ENCODE measurements at regions not wholly inside any gene's neighbourhood (a gene's known extent, or its start where the extent isn't known, plus 50 kb on each side); places are given as distances from the start of the nearest gene placed in this dataset.

DNA sequence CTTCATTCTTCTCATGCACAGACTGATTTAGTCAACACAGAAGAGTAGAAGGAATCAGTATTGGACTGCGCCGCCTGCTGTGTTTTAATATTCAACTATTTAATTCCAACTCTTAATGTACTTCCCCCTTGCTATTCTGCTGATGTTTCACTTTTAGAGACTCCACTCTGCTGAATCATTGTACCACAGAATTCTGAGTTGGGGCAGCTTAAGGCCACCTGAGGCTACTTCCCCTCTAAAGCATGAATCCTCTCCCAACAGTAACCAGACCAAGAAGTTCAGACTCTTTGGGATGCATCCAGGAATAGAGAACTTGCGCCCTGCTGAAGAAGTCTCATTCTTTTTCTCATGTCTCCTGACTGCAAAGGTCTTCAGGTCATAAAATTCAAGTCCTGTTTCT, 708.8 kb downstream of the UQCRFS1 start:
- Histone ChIP-seq H3K9me3 (ENCODE audit: severe bottlenecking) (no peaks in the 10 kb centered on the region), H3K36me3 (ENCODE audit: low read depth) (no peaks in the 10 kb centered on the region), H3K27ac (ENCODE audit: poor library complexity, severe bottlenecking) (no peak overlapping the region), H3K27me3 (ENCODE audit: insufficient read depth, poor library complexity, severe bottlenecking) (no peaks in the 10 kb centered on the region), H3K4me3 (ENCODE audit: severe bottlenecking) (no peak overlapping the region), H3K4me1 (ENCODE audit: insufficient read depth, poor library complexity, severe bottlenecking) (no peaks in the 10 kb centered on the region)
- DNase-seq (ENCODE audit: low spot score) = no peak
- TF ChIP-seq, protein P1, sequence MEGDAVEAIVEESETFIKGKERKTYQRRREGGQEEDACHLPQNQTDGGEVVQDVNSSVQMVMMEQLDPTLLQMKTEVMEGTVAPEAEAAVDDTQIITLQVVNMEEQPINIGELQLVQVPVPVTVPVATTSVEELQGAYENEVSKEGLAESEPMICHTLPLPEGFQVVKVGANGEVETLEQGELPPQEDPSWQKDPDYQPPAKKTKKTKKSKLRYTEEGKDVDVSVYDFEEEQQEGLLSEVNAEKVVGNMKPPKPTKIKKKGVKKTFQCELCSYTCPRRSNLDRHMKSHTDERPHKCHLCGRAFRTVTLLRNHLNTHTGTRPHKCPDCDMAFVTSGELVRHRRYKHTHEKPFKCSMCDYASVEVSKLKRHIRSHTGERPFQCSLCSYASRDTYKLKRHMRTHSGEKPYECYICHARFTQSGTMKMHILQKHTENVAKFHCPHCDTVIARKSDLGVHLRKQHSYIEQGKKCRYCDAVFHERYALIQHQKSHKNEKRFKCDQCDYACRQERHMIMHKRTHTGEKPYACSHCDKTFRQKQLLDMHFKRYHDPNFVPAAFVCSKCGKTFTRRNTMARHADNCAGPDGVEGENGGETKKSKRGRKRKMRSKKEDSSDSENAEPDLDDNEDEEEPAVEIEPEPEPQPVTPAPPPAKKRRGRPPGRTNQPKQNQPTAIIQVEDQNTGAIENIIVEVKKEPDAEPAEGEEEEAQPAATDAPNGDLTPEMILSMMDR (IDR thresholded peaks at IDR 0.05; ENCODE audit: poor library complexity, severe bottlenecking) = no peak
- no peak for ATAC-seq (ENCODE audit: low read depth)

DNA sequence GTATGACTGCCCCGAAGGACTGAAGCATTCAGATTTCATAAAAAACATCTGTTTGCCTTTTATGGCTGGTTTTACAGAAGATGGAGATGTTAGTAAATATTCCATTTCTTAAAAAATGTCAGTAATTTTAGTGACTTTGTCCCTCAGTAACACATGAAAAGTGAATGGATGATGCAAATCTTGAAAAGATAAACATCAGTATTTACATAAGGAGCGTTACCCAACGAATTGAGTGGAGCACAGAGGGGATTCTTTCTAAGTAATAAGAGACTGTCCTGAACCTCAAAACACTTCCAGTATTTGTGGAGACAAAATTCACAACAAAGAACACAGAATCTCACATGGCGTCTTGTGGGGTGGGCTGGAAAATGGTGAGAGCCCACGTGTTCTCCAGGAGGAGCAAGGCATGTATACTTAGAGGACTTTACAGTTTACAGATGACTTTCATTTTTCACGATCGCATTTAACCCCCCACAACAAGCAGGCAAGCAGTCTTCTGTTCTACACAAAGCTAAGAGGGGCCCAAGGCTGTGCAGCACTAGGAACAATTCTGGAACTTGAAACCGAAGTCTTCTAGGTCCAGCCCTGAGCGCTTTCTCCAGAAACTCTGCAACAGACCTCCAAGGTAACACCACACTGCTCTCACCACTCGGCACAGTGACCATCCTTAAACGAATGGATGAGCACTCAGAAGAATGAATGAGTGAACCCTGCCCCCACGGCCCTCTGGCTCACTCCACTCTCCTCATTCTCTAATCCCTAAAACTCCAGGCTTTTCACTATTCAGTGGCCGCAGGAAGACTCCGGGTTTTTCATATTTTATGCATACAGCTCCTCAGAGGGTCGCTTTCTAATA, 709.8 kb downstream of the UQCRFS1 start:
- DNase-seq (ENCODE audit: low spot score) (no peak), ATAC-seq (ENCODE audit: low read depth) (no peak)
- no peaks in the 10 kb centered on the region for H3K27me3 ChIP-seq (ENCODE audit: insufficient read depth, poor library complexity, severe bottlenecking)
- no peaks in the 10 kb centered on the region for H3K9me3 ChIP-seq (ENCODE audit: severe bottlenecking)
- H3K36me3 ChIP-seq (ENCODE audit: low read depth) = no peaks in the 10 kb centered on the region
- H3K4me1 ChIP-seq (ENCODE audit: insufficient read depth, poor library complexity, severe bottlenecking) = no peaks in the 10 kb centered on the region
- no peak overlapping the region for H3K4me3 ChIP-seq (ENCODE audit: severe bottlenecking)
- TF ChIP-seq, protein P1 (IDR thresholded peaks at IDR 0.05; ENCODE audit: poor library complexity, severe bottlenecking) = no peak
- no peak overlapping the region for H3K27ac ChIP-seq (ENCODE audit: poor library complexity, severe bottlenecking)

DNA sequence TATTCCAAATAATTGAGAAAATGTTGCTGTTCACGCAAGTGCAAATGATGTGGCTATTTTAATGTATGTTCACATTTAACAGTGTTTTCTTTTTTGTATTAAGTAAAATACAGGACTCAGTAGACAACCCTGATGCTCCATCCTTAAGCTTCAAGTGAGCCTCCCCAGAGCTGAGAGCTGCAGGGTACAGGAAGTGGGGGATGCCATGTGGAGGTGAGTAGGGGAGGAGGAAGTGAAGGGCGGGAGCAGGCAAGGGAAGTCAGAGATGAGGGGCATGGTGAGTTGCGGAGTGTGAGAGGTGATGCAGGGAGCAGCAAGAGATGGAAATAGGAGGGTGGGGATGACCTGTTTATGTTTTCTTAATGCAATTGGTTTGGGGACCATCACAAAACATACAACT, 711.0 kb downstream of the UQCRFS1 start:
- H3K4me1 ChIP-seq (ENCODE audit: insufficient read depth, poor library complexity, severe bottlenecking) = no peaks in the 10 kb centered on the region
- H3K36me3 ChIP-seq (ENCODE audit: low read depth) = no peaks in the 10 kb centered on the region
- ATAC-seq (ENCODE audit: low read depth) = no peak
- no peaks in the 10 kb centered on the region for H3K9me3 ChIP-seq (ENCODE audit: severe bottlenecking)
- no peaks in the 10 kb centered on the region for H3K27me3 ChIP-seq (ENCODE audit: insufficient read depth, poor library complexity, severe bottlenecking)
- TF ChIP-seq, protein P1 (IDR thresholded peaks at IDR 0.05; ENCODE audit: poor library complexity, severe bottlenecking) = no peak
- no peak for DNase-seq (ENCODE audit: low spot score)
- H3K4me3 ChIP-seq (ENCODE audit: severe bottlenecking) = no peak overlapping the region
- H3K27ac ChIP-seq (ENCODE audit: poor library complexity, severe bottlenecking) = no peak overlapping the region

DNA sequence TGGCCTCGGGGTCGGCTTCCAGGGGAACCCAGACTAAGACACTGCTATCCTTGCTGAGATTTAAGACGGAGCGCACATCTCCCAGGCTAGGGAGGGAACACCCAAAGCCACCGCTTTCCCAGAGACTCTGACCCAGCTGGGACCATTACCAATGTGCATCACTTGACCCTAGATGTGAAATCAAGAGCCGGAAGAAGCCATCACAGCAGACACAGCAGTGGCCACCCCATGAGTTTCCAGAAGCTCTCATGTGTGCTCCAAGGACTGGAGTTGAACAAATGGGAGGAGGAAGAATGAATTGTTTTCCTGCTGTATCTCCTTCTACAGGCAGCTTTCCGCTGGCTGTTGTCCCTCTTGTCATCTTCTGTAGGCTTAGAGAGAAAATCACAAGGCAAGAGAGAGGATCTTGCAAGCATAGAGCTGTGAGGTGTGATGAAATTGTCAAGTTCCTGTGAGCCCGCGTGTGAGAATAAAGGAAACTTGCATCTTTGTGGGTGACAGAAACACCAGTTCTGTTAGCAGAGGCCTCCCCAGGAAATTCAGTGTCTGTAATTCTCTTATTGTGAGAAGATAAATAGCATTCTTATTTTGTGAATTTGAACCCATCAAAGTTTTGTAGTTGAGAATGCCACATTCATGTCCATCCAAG, 711.8 kb downstream of the UQCRFS1 start:
- ATAC-seq (ENCODE audit: low read depth) (no peak), DNase-seq (ENCODE audit: low spot score) (no peak)
- no peaks in the 10 kb centered on the region for H3K4me1 ChIP-seq (ENCODE audit: insufficient read depth, poor library complexity, severe bottlenecking)
- H3K36me3 ChIP-seq (ENCODE audit: low read depth) = no peaks in the 10 kb centered on the region
- no peaks in the 10 kb centered on the region for H3K9me3 ChIP-seq (ENCODE audit: severe bottlenecking)
- H3K27me3 ChIP-seq (ENCODE audit: insufficient read depth, poor library complexity, severe bottlenecking) = no peaks in the 10 kb centered on the region
- TF ChIP-seq, protein P1 (IDR thresholded peaks at IDR 0.05; ENCODE audit: poor library complexity, severe bottlenecking) = no peak
- H3K4me3 ChIP-seq (ENCODE audit: severe bottlenecking) = no peak overlapping the region
- H3K27ac ChIP-seq (ENCODE audit: poor library complexity, severe bottlenecking) = no peak overlapping the region

DNA sequence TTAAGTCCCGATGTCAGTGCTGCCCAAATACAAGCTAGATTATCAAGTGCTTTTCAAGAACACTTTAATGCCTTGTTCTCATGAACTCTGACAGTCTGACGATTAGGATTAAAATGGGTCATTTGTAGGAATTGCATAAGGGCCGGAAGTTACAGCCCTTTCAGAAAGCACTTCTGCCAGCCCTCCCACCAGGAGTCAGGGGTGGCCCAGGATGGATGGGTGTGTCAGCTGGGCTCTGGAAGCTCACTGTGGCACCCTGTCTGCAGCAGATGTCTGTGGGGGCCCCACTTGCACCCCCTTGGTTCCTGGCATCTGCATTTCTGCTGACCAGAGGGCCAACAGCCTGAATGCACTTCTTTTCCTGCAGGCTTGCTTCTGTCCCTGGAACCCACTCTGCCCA, 712.7 kb downstream of the UQCRFS1 start:
- ATAC-seq (ENCODE audit: low read depth) = no peak
- H3K4me1 ChIP-seq (ENCODE audit: insufficient read depth, poor library complexity, severe bottlenecking) = no peaks in the 10 kb centered on the region
- TF ChIP-seq, protein P1 (IDR thresholded peaks at IDR 0.05; ENCODE audit: poor library complexity, severe bottlenecking) = no peak

More for the DNA sequence above, 712.7 kb downstream of the UQCRFS1 start:
- no peaks in the 10 kb centered on the region for H3K36me3 ChIP-seq (ENCODE audit: low read depth)
- H3K4me3 ChIP-seq (ENCODE audit: severe bottlenecking) = no peak overlapping the region
- DNase-seq (ENCODE audit: low spot score) = no peak
- H3K27me3 ChIP-seq (ENCODE audit: insufficient read depth, poor library complexity, severe bottlenecking) = no peaks in the 10 kb centered on the region
- H3K9me3 ChIP-seq (ENCODE audit: severe bottlenecking) = no peaks in the 10 kb centered on the region
- no peak overlapping the region for H3K27ac ChIP-seq (ENCODE audit: poor library complexity, severe bottlenecking)
